AG04450 (cell line): ENCODE measurements at regions not wholly inside any gene's neighbourhood (a gene's known extent, or its start where the extent isn't known, plus 50 kb on each side); places are given as distances from the start of the nearest gene placed in this dataset.
"Not testable (repeated sequence)": the region's sequence is repeated elsewhere in the genome, so short reads cannot be mapped to it uniquely, and the experiment has no call there.

Experiments
- CTCF ChIA-PET: fragments of 300-600, 350-600 bp; formaldehyde crosslinking; extraction: SDS; loops from one replicate; lab custom pipeline; 2022; ENCODE audit warnings: antibody characterized with exemption, inconsistent platforms; lab: Charles Lee
- POLR2A ChIA-PET: fragments of 350-600 bp; formaldehyde crosslinking; extraction: SDS; loops from one replicate; lab custom pipeline; 2021; ENCODE audit warnings: antibody characterized with exemption, inconsistent platforms; lab: Yijun Ruan, JAX
- DNase-seq: peaks from one replicate; pipeline ENCODE4 v3.0.0-alpha.2; 2011; ENCODE audit warnings: low read depth, low spot score
- H3K27ac ChIP-seq: one replicate; pipeline ENCODE4 v1.5.1; 2012; ENCODE audit warnings: low read depth, low read length, control low read depth
- H3K27me3 ChIP-seq: one replicate; pipeline ENCODE4 v1.6.0; 2012; ENCODE audit warnings: low read length; ENCODE audit not compliant: control insufficient read depth, insufficient read depth
- H3K4me3 ChIP-seq: 2 replicates; pipeline ENCODE4 v1.5.1; 2011; ENCODE audit warnings: mild to moderate bottlenecking, low read depth, low read length, control low read depth
- H3K9me3 ChIP-seq: 2 replicates; pipeline ENCODE4 v1.5.1; 2012; ENCODE audit warnings: low read length; ENCODE audit not compliant: control insufficient read depth, insufficient read depth
- CTCF ChIP-seq: IDR thresholded peaks from 2 replicates; pipeline ENCODE4 v1.5.1; 2011; ENCODE audit warnings: low read depth, low read length, control low read depth, inconsistent platforms

GRCh38 chr3:3662610-3663009, 136.6 kb upstream of the LRRN1 start:
- ChIA-PET CTCF (no interaction called here), POLR2A (no interaction called here)
- no peak overlapping the region for H3K4me3 ChIP-seq
- DNase-seq, result no peak
- H3K27ac ChIP-seq, result no peak overlapping the region
- peaks cover 19% of the 10 kb centered on the region for H3K9me3 ChIP-seq
- H3K27me3 ChIP-seq, result no peaks in the 10 kb centered on the region
- TF ChIP-seq CTCF, result no peak

- DNase-seq, result no peak
- H3K27me3 ChIP-seq, result no peaks in the 10 kb centered on the region
- ChIA-PET POLR2A (no interaction called here), CTCF (no interaction called here)
- no peak for TF ChIP-seq CTCF
- H3K27ac ChIP-seq, result no peak overlapping the region
- no peak overlapping the region for H3K4me3 ChIP-seq
- H3K9me3 ChIP-seq, result peaks cover 16% of the 10 kb centered on the region; the same call in 1 of the 2 replicates
Observed at GRCh38 chr3:3654916-3655315, 144.3 kb upstream of the LRRN1 start.

GRCh38 chr3:3648988-3649679, 150.1 kb upstream of the LRRN1 start:
- TF ChIP-seq CTCF, result no peak
- ChIA-PET CTCF (no interaction called here), POLR2A (no interaction called here)
- Histone ChIP-seq H3K4me3 (no peak overlapping the region), H3K27ac (no peak overlapping the region), H3K9me3 (peaks cover 15% of the 10 kb centered on the region; the same call in 1 of the 2 replicates), H3K27me3 (no peaks in the 10 kb centered on the region)
- no peak for DNase-seq

- no peak overlapping the region for H3K4me3 ChIP-seq
- ChIA-PET POLR2A (no interaction called here), CTCF (no interaction called here)
- TF ChIP-seq CTCF, result no peak
- DNase-seq, result no peak
- H3K27ac ChIP-seq, result no peak overlapping the region
- no peaks in the 10 kb centered on the region for H3K27me3 ChIP-seq
- H3K9me3 ChIP-seq, result peaks cover 12% of the 10 kb centered on the region; the same call in 1 of the 2 replicates
Observed at GRCh38 chr3:3646934-3647333, 152.3 kb upstream of the LRRN1 start.

GRCh38 chr3:3646103-3646844, 153.0 kb upstream of the LRRN1 start:
- DNase-seq, POLR2A ChIA-PET, H3K4me3 ChIP-seq, H3K27me3 ChIP-seq, CTCF ChIA-PET, H3K27ac ChIP-seq: not testable (repeated sequence)
- peaks cover 15% of the 10 kb centered on the region; the same call in 1 of the 2 replicates for H3K9me3 ChIP-seq
